GM23338 (cell line): ENCODE measurements at regions not wholly inside any gene's neighbourhood (a gene's known extent, or its start where the extent isn't known, plus 50 kb on each side); places are given as distances from the start of the nearest gene placed in this dataset.

ENCODE experiments used
- CREB1 ChIP-seq: fragments of 250-450 bp; sonication (Bioruptor Pico); IDR thresholded peaks from 2 replicates; pipeline ENCODE4 v1.5.0; 2020; ENCODE audit warnings: low read depth, mild to moderate bottlenecking, moderate library complexity
- CTCF ChIP-seq, 2 experiments: fragments of 200-600 bp in 1 of 2; sonication (generic) in 1 of 2; conservative IDR thresholded peaks; 2 replicates each; pipeline versions ENCODE4 v1.5.1 to v1.6.1; 2016 to 2017; ENCODE audit warnings: antibody characterized with exemption in 2 of 2, low read depth in 2 of 2, mild to moderate bottlenecking in 2 of 2, moderate library complexity in 1 of 2
- EZH2 ChIP-seq: fragments of 200-600 bp; sonication (generic); IDR thresholded peaks from one replicate; pipeline ENCODE4 v1.8.0; 2017; ENCODE audit warnings: antibody characterized with exemption, mild to moderate bottlenecking, low read depth; ENCODE audit not compliant: unreplicated experiment
- EZH2phosphoT487 ChIP-seq: fragments of 200-600 bp; sonication (generic); IDR thresholded peaks from one replicate; pipeline ENCODE4 v1.8.1; 2018; ENCODE audit warnings: antibody characterized with exemption; ENCODE audit not compliant: unreplicated experiment
- JUNB ChIP-seq: IDR thresholded peaks from one replicate; pipeline ENCODE4 v1.6.1; 2016; ENCODE audit warnings: antibody characterized with exemption; ENCODE audit not compliant: unreplicated experiment
- NANOG ChIP-seq: IDR thresholded peaks from 2 replicates; pipeline ENCODE4 v1.6.1; 2016; ENCODE audit warnings: antibody characterized with exemption, borderline replicate concordance
- POLR2AphosphoS5 ChIP-seq: IDR thresholded peaks from 2 replicates; pipeline ENCODE4 v1.6.1; 2016; ENCODE audit warnings: antibody characterized with exemption, low read depth
- REST ChIP-seq: IDR thresholded peaks from one replicate; pipeline ENCODE4 v1.6.1; 2018; ENCODE audit warnings: antibody characterized with exemption; ENCODE audit not compliant: unreplicated experiment
- STAT1 ChIP-seq: IDR thresholded peaks from one replicate; pipeline ENCODE4 v1.6.1; 2016; ENCODE audit warnings: antibody characterized with exemption; ENCODE audit not compliant: unreplicated experiment
- ZNF114 ChIP-seq: fragments of 250-450 bp; sonication (Bioruptor Pico); IDR thresholded peaks from 2 replicates; pipeline ENCODE4 v1.5.0; 2020; ENCODE audit warnings: mild to moderate bottlenecking, moderate library complexity
- ZNF331 ChIP-seq: fragments of 250-450 bp; sonication (Bioruptor Pico); IDR thresholded peaks from 2 replicates; pipeline ENCODE4 v1.5.0; 2020; ENCODE audit warnings: low read depth, mild to moderate bottlenecking, moderate library complexity
- ZNF462 ChIP-seq: fragments of 250-450 bp; sonication (Bioruptor Pico); IDR thresholded peaks from 2 replicates; pipeline ENCODE4 v1.5.0; 2020; ENCODE audit warnings: mild to moderate bottlenecking, moderate library complexity
- TF ChIP-seq, protein P1 (sequence below): IDR thresholded peaks from 2 replicates; pipeline ENCODE4 v1.6.1; 2016; ENCODE audit warnings: antibody characterized with exemption

- TF ChIP-seq ZNF331 = no peak
- TF ChIP-seq CTCF (conservative IDR thresholded peaks at IDR 0.05; ENCODE audit: low read depth in 2 of 2) = no peak
- TF ChIP-seq EZH2 = no peak
- TF ChIP-seq REST = no peak
- TF ChIP-seq EZH2phosphoT487 = no peak
- TF ChIP-seq POLR2AphosphoS5 = no peak
- TF ChIP-seq JUNB = no peak
- no peak for TF ChIP-seq STAT1
- TF ChIP-seq, protein P1, sequence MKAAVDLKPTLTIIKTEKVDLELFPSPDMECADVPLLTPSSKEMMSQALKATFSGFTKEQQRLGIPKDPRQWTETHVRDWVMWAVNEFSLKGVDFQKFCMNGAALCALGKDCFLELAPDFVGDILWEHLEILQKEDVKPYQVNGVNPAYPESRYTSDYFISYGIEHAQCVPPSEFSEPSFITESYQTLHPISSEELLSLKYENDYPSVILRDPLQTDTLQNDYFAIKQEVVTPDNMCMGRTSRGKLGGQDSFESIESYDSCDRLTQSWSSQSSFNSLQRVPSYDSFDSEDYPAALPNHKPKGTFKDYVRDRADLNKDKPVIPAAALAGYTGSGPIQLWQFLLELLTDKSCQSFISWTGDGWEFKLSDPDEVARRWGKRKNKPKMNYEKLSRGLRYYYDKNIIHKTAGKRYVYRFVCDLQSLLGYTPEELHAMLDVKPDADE = no peak
- TF ChIP-seq CREB1 = no peak
- no peak for TF ChIP-seq ZNF114 (CRISPR knock-in tag)
- no peak for TF ChIP-seq NANOG
- no peak for TF ChIP-seq ZNF462 (CRISPR knock-in tag)
Measured at GRCh38 chr2:234705108-234705507, 208.2 kb upstream of the ARL4C start.
